H1 (cell line): ENCODE measurements at regions not wholly inside any gene's neighbourhood (a gene's known extent, or its start where the extent isn't known, plus 50 kb on each side); places are given as distances from the start of the nearest gene placed in this dataset.

Experiments used
- CTCF ChIA-PET: fragments of 300-600 bp; sonication (Branson Sonifier 250); formaldehyde crosslinking; loops from one replicate; lab custom pipeline; 2021; ENCODE audit not compliant: partially characterized antibody; lab: Charles Lee
- POLR2A ChIA-PET: fragments of 300-600 bp; sonication (Branson Sonifier 250); formaldehyde crosslinking; loops from one replicate; lab custom pipeline; 2021; ENCODE audit warnings: inconsistent platforms; ENCODE audit not compliant: partially characterized antibody; lab: Charles Lee
- DNase-seq, 2 experiments: peaks; one replicate each; pipeline versions ENCODE4 v3.0.0 to v3.0.0-alpha.2; 2010 to 2022; ENCODE audit warnings: low spot score in 2 of 2, low read depth in 1 of 2, mixed read lengths in 1 of 2
- FAIRE-seq: peaks from 2 replicates; lab custom pipeline; 2011; peaks lifted over from hg19 to GRCh38; lab: Jason Lieb, UNC
- H2AFZ ChIP-seq: 2 replicates; pipeline ENCODE4 v1.8.1; 2012; ENCODE audit warnings: low read length, inconsistent platforms
- H2AK5ac ChIP-seq: 2 replicates; pipeline ENCODE4 v1.6.1; 2013; ENCODE audit warnings: low read depth, low read length
- H2BK120ac ChIP-seq: replicated peaks from 2 replicates; pipeline ENCODE3; 2013; ENCODE audit warnings: low read depth, low read length, inconsistent platforms
- H2BK12ac ChIP-seq: 2 replicates; pipeline ENCODE4 v1.6.1; 2013; ENCODE audit warnings: low read depth, low read length
- H2BK15ac ChIP-seq: 2 replicates; pipeline ENCODE4 v1.6.1; 2013; ENCODE audit warnings: low read length
- H2BK20ac ChIP-seq: 2 replicates; pipeline ENCODE4 v1.6.1; 2013; ENCODE audit warnings: low read length
- H2BK5ac ChIP-seq: 2 replicates; pipeline ENCODE4 v1.6.1; 2013; ENCODE audit warnings: low read depth, low read length
- H3K14ac ChIP-seq: 2 replicates; pipeline ENCODE4 v1.6.1; 2013; ENCODE audit warnings: inconsistent platforms; ENCODE audit not compliant: insufficient read length
- H3K18ac ChIP-seq: 2 replicates; pipeline ENCODE4 v1.6.1; 2013; ENCODE audit warnings: low read length; ENCODE audit errors: extremely low read depth
- H3K23ac ChIP-seq: 2 replicates; pipeline ENCODE4 v1.6.1; 2013; ENCODE audit warnings: inconsistent platforms; ENCODE audit not compliant: insufficient read length
- H3K23me2 ChIP-seq: 2 replicates; pipeline ENCODE4 v1.6.1; 2013; ENCODE audit warnings: low read depth, low read length
- H3K27ac ChIP-seq: 2 replicates; pipeline ENCODE4 v1.6.1; 2011; ENCODE audit warnings: low read depth, low read length, inconsistent platforms
- H3K27me3 ChIP-seq, 4 experiments: replicated peaks in 1 of 4; 1 replicate in 1 of 4; 2 replicates in 3 of 4; pipeline versions ENCODE4 v1.6.1 to v1.8.1; 2011 to 2013; ENCODE audit warnings: low read length in 3 of 4, mild to moderate bottlenecking in 3 of 4, inconsistent platforms in 2 of 4, mixed read lengths in 2 of 4, moderate library complexity in 1 of 4; ENCODE audit not compliant: control insufficient read depth in 3 of 4, insufficient read depth in 3 of 4; ENCODE audit errors: extremely low read depth in 1 of 4
- H3K36me3 ChIP-seq, 4 experiments: 2 replicates each; pipeline versions ENCODE4 v1.6.1 to v1.8.1; 2011 to 2013; ENCODE audit warnings: mild to moderate bottlenecking in 4 of 4, low read length in 3 of 4, moderate library complexity in 2 of 4, control low read depth in 1 of 4, inconsistent platforms in 1 of 4; ENCODE audit not compliant: insufficient read depth in 4 of 4, control insufficient read depth in 2 of 4
- H3K4ac ChIP-seq: replicated peaks from 2 replicates; pipeline ENCODE3; 2013; ENCODE audit warnings: low read length, low read depth, mixed read lengths, inconsistent platforms; ENCODE audit not compliant: insufficient read length
- H3K4me1 ChIP-seq, 4 experiments: replicated peaks in 1 of 4; 1 replicate in 1 of 4; 2 replicates in 3 of 4; pipeline versions ENCODE4 v1.6.1 to v1.8.1; 2011 to 2013; ENCODE audit warnings: low read length in 3 of 4, inconsistent platforms in 2 of 4, mixed read lengths in 1 of 4; ENCODE audit not compliant: insufficient read depth in 4 of 4, control insufficient read depth in 3 of 4
- H3K4me2 ChIP-seq, 2 experiments: 2 replicates each; pipeline versions ENCODE4 v1.6.1 to v1.8.1; 2011 to 2013; ENCODE audit warnings: low read depth in 2 of 2, low read length in 2 of 2, control low read depth in 1 of 2, inconsistent platforms in 1 of 2, mild to moderate bottlenecking in 1 of 2; ENCODE audit not compliant: insufficient read depth in 1 of 2
- H3K4me3 ChIP-seq, 4 experiments: fragments of 200-600, 300-600 bp in 1 of 4; sonication (generic), shearing (Covaris generic), sonication (Bioruptor Twin) in 1 of 4; 2 replicates each; pipeline versions ENCODE4 v1.5.1 to v1.8.1; 2011 to 2016; ENCODE audit warnings: low read length in 4 of 4, low read depth in 3 of 4, control low read depth in 2 of 4, inconsistent platforms in 2 of 4, mild to moderate bottlenecking in 2 of 4, mixed read lengths in 1 of 4, moderate library complexity in 1 of 4; ENCODE audit not compliant: insufficient read depth in 2 of 4; ENCODE audit errors: extremely low read depth in 1 of 4
- H3K56ac ChIP-seq: replicated peaks from 2 replicates; pipeline ENCODE3; 2013; ENCODE audit warnings: low read depth, mild to moderate bottlenecking, mixed read lengths, low read length, inconsistent platforms; ENCODE audit not compliant: insufficient read length
- H3K79me1 ChIP-seq: 2 replicates; pipeline ENCODE4 v1.6.1; 2013; ENCODE audit warnings: low read depth, low read length, control low read depth
- H3K79me2 ChIP-seq, 2 experiments: 2 replicates each; pipeline versions ENCODE4 v1.6.1 to v1.8.1; 2012 to 2013; ENCODE audit warnings: low read length in 2 of 2, mild to moderate bottlenecking in 2 of 2, inconsistent platforms in 1 of 2; ENCODE audit not compliant: insufficient read depth in 2 of 2, control insufficient read depth in 1 of 2
- H3K9ac ChIP-seq, 4 experiments: replicated peaks in 1 of 4; 1 replicate in 1 of 4; 2 replicates in 3 of 4; pipeline versions ENCODE4 v1.6.1 to v1.8.1; 2011 to 2013; ENCODE audit warnings: low read depth in 3 of 4, low read length in 3 of 4, control low read depth in 2 of 4, mild to moderate bottlenecking in 2 of 4, moderate library complexity in 2 of 4, inconsistent platforms in 1 of 4; ENCODE audit errors: extremely low read depth in 1 of 4
- H3K9me3 ChIP-seq, 2 experiments: 2 replicates each; pipeline versions ENCODE4 v1.6.1 to v1.8.1; 2012 to 2013; ENCODE audit warnings: mild to moderate bottlenecking in 2 of 2, moderate library complexity in 2 of 2, control low read depth in 1 of 2, inconsistent platforms in 1 of 2, low read depth in 1 of 2, low read length in 1 of 2, mixed read lengths in 1 of 2; ENCODE audit not compliant: insufficient read depth in 2 of 2
- H4K20me1 ChIP-seq, 2 experiments: replicated peaks in 1 of 2; 2 replicates each; pipeline versions ENCODE3 to v1.8.1; 2011 to 2013; ENCODE audit warnings: inconsistent platforms in 2 of 2, low read length in 2 of 2, mild to moderate bottlenecking in 1 of 2; ENCODE audit not compliant: insufficient read depth in 2 of 2, control insufficient read depth in 1 of 2
- H4K5ac ChIP-seq: 2 replicates; pipeline ENCODE4 v1.6.1; 2013; ENCODE audit warnings: low read length, low read depth, mixed read lengths, inconsistent platforms; ENCODE audit not compliant: insufficient read length
- H4K8ac ChIP-seq: 2 replicates; pipeline ENCODE4 v1.8.0; 2013; ENCODE audit warnings: mild to moderate bottlenecking, moderate library complexity, low read length, inconsistent platforms; ENCODE audit not compliant: insufficient read depth; ENCODE audit errors: extremely low read depth
- H4K91ac ChIP-seq: replicated peaks from 2 replicates; pipeline ENCODE3; 2013; ENCODE audit warnings: low read length, mixed read lengths, inconsistent platforms; ENCODE audit not compliant: insufficient read length
- E2F6 ChIP-seq: IDR thresholded peaks from 2 replicates; pipeline ENCODE4 v1.6.1; 2012; ENCODE audit warnings: inconsistent platforms
- WGBS, 2 experiments: shearing (Covaris generic) in 1 of 2; methylation state at CpG; one replicate each; pipeline versions ENCODE4 v1.1.6 to v1.1.7; 2013 to 2015; ENCODE audit warnings: low lambda C conversion rate in 2 of 2, mixed read lengths in 2 of 2, inconsistent platforms in 1 of 2, low coverage in 1 of 2, missing lambda C conversion rate in 1 of 2; ENCODE audit not compliant: insufficient replicate concordance in 2 of 2, insufficient coverage in 1 of 2, insufficient read length in 1 of 2; ENCODE audit errors: extremely low coverage in 1 of 2, missing lambda C conversion rate in 1 of 2; 5-methylcytosine and 5-hydroxymethylcytosine counted together

- H3K23ac ChIP-seq, result no peak overlapping the region
- H3K36me3 ChIP-seq, result no peaks in the 10 kb centered on the region
- no peaks in the 10 kb centered on the region for H3K79me1 ChIP-seq
- H4K5ac ChIP-seq, result no peak overlapping the region
- no peak overlapping the region for H4K8ac ChIP-seq
- H2BK5ac ChIP-seq, result no peak overlapping the region
- H3K9me3 ChIP-seq, result no peaks in the 10 kb centered on the region
- no peaks in the 10 kb centered on the region for H3K4me1 ChIP-seq
- H3K4ac ChIP-seq, result no peak overlapping the region
- no peak overlapping the region for H2BK120ac ChIP-seq
- no peaks in the 10 kb centered on the region for H3K23me2 ChIP-seq
- no peak overlapping the region for H3K4me2 ChIP-seq
- no peak overlapping the region for H3K56ac ChIP-seq
- H3K27me3 ChIP-seq, result no peaks in the 10 kb centered on the region
- H2BK12ac ChIP-seq, result no peak overlapping the region
- H3K9ac ChIP-seq, result no peak overlapping the region
- DNase-seq, result no peak
- H2BK20ac ChIP-seq, result no peak overlapping the region
- no peak overlapping the region for H2AFZ ChIP-seq
- H4K91ac ChIP-seq, result no peak overlapping the region
- ChIA-PET POLR2A (interaction anchor here (0.7 kb wide), 1 partner anchor 80 kb away, joined by 4 read pairs; no protein-coding TSS in a partner anchor), CTCF (interaction anchor here (0.6 to 1.7 kb wide), 5 partner anchors 20 to 608 kb away, joined by 3 to 4 read pairs (median 4); no protein-coding TSS in a partner anchor)
- no peaks in the 10 kb centered on the region for H3K79me2 ChIP-seq
- no peak overlapping the region for H2AK5ac ChIP-seq
- H2BK15ac ChIP-seq, result no peak overlapping the region
- H3K4me3 ChIP-seq, result no peak overlapping the region
- 91% methylated on average over 3 of the region's 3 CpGs; no CpG with 5 or more reads in 1 of the 2 experiments for WGBS, 2 experiments
- no peak overlapping the region for H3K14ac ChIP-seq
- no peak overlapping the region for H3K27ac ChIP-seq
- H3K18ac ChIP-seq, result no peak overlapping the region
- H4K20me1 ChIP-seq, result no peaks in the 10 kb centered on the region
- FAIRE-seq, result no peak
- TF ChIP-seq E2F6, result no peak
Observed at GRCh38 chr2:150630587-150631235, 143.2 kb upstream of the RND3 start.
